ENCODE measurements at regions not wholly inside any gene's neighbourhood (a gene's known extent, or its start where the extent isn't known, plus 50 kb on each side); places are given as distances from the start of the nearest gene placed in this dataset.

DNA sequence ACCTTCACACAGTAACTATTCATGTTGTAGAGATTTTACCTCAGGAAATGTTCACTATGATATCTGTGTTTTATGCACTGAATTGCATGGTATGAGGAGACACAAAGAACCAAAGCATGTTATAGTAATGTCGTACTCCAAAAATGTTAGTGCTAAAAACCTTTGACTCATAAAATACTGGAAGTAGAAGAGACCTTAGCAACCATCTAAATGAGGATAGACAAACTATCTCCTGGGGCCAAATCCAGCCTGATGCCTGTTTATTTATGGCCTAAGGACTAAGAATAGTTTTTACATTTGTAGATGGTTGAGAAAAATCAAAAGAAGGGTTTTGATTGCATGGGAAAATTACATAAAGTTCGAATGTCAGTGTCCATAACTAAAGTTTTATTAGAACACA is 535.1 kb downstream of the INHBA start:
- H3K9me3 ChIP-seq = no peaks in the 10 kb centered on the region
- DNase-seq (no peak), ATAC-seq (no peak)
- H3K27ac ChIP-seq = no peak overlapping the region
- H3K27me3 ChIP-seq = no peaks in the 10 kb centered on the region
- 30% methylated on average over 2 of the region's 2 CpGs for WGBS (ENCODE audit: insufficient coverage, low coverage, low lambda C conversion rate, missing lambda C conversion rate)
- no peaks in the 10 kb centered on the region for H3K36me3 ChIP-seq
- no peak overlapping the region for H3K4me3 ChIP-seq
- intact Hi-C loops (cut with DNase I) = no loop called here
- H3K4me1 ChIP-seq = no peaks in the 10 kb centered on the region
- TF ChIP-seq, protein P1, sequence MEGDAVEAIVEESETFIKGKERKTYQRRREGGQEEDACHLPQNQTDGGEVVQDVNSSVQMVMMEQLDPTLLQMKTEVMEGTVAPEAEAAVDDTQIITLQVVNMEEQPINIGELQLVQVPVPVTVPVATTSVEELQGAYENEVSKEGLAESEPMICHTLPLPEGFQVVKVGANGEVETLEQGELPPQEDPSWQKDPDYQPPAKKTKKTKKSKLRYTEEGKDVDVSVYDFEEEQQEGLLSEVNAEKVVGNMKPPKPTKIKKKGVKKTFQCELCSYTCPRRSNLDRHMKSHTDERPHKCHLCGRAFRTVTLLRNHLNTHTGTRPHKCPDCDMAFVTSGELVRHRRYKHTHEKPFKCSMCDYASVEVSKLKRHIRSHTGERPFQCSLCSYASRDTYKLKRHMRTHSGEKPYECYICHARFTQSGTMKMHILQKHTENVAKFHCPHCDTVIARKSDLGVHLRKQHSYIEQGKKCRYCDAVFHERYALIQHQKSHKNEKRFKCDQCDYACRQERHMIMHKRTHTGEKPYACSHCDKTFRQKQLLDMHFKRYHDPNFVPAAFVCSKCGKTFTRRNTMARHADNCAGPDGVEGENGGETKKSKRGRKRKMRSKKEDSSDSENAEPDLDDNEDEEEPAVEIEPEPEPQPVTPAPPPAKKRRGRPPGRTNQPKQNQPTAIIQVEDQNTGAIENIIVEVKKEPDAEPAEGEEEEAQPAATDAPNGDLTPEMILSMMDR (IDR thresholded peaks at IDR 0.05) = no peak
- TF ChIP-seq POLR2A (IDR thresholded peaks at IDR 0.05) = no peak

DNA sequence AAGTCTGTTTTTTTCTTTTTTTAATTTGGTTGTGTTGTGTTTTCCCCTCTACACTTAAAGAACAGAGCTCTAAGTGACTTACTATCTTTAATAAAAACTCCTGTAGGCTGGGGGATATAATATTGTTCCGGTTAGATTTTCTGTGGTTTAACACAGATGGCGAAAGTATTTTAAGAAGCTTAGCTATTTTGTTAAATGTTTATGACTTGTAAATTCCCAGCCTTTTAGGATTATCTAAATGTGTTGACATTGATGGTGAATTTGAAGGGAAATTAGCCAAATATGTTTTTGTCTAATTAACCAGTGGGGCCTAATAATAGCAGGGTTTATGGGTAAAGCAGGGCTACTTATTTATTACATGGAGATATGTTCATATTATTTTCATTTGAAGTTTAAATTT is 538.5 kb downstream of the INHBA start:
- no peaks in the 10 kb centered on the region for H3K4me1 ChIP-seq
- intact Hi-C loops (cut with DNase I) = no loop called here
- no peaks in the 10 kb centered on the region for H3K9me3 ChIP-seq
- no peaks in the 10 kb centered on the region for H3K27me3 ChIP-seq
- H3K4me3 ChIP-seq = no peak overlapping the region
- no peaks in the 10 kb centered on the region for H3K36me3 ChIP-seq
- DNase-seq = no peak
- TF ChIP-seq, protein P1 (IDR thresholded peaks at IDR 0.05) = no peak
- no peak for TF ChIP-seq POLR2A (IDR thresholded peaks at IDR 0.05)
- ATAC-seq = no peak
- WGBS (ENCODE audit: insufficient coverage, low coverage, low lambda C conversion rate, missing lambda C conversion rate) = 31% methylated on average over 2 of the region's 2 CpGs
- H3K27ac ChIP-seq = no peak overlapping the region

DNA sequence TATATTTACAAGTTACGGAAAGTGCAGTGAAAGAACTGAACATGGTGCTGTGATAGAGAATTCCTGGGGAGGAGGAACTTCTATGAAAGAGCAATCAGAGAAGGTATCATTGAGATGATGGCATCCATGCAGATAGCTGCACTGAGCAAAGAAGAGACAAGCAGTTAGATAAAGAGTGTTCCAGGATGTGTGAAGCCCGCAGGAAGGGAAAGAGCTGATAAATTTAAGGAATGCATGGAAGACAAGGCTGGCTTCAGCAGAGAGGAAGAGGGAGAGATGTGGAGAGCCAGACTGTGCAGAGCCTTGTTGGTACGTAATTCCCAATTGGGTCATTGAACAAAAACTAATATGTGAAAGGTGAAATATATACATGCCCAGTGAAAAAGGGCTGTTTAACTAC is 538.9 kb downstream of the INHBA start:
- no peak for ATAC-seq
- 63% methylated on average over 3 of the region's 3 CpGs for WGBS (ENCODE audit: insufficient coverage, low coverage, low lambda C conversion rate, missing lambda C conversion rate)
- Histone ChIP-seq H3K27me3 (no peaks in the 10 kb centered on the region), H3K36me3 (no peaks in the 10 kb centered on the region), H3K4me1 (no peaks in the 10 kb centered on the region), H3K4me3 (no peak overlapping the region), H3K27ac (no peak overlapping the region), H3K9me3 (no peaks in the 10 kb centered on the region)
- intact Hi-C loops (cut with DNase I) = no loop called here
- DNase-seq = no peak
- no peak for TF ChIP-seq POLR2A (IDR thresholded peaks at IDR 0.05)
- TF ChIP-seq, protein P1 (IDR thresholded peaks at IDR 0.05) = no peak

DNA sequence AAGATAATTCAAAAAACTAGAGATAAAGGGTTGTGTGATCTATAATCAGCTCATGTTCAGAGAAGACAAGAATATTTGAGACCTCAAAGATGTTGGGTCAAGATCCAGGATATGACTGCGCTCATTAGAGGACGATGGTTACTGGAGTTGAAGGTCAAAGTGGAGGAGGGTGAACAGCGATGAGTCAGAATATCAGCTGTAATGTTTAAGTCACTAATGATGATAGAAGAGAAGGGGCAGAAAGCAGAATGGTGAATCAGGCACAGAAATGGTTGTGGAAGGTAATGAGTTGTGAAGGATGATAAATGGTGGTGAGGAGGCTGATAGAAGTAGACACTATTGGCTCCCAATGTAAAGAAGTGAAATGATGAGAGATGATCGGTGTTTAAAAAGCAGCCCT is 540.3 kb downstream of the INHBA start:
- intact Hi-C loops (cut with DNase I) = no loop called here
- Histone ChIP-seq H3K27ac (no peak overlapping the region), H3K4me3 (no peak overlapping the region), H3K9me3 (no peaks in the 10 kb centered on the region), H3K36me3 (no peaks in the 10 kb centered on the region), H3K4me1 (no peaks in the 10 kb centered on the region), H3K27me3 (no peaks in the 10 kb centered on the region)
- ATAC-seq (no peak), DNase-seq (no peak)
- WGBS (ENCODE audit: insufficient coverage, low coverage, low lambda C conversion rate, missing lambda C conversion rate) = 85% methylated on average over 4 of the region's 4 CpGs
- no peak for TF ChIP-seq POLR2A (IDR thresholded peaks at IDR 0.05)
- TF ChIP-seq, protein P1 (IDR thresholded peaks at IDR 0.05) = no peak

DNA sequence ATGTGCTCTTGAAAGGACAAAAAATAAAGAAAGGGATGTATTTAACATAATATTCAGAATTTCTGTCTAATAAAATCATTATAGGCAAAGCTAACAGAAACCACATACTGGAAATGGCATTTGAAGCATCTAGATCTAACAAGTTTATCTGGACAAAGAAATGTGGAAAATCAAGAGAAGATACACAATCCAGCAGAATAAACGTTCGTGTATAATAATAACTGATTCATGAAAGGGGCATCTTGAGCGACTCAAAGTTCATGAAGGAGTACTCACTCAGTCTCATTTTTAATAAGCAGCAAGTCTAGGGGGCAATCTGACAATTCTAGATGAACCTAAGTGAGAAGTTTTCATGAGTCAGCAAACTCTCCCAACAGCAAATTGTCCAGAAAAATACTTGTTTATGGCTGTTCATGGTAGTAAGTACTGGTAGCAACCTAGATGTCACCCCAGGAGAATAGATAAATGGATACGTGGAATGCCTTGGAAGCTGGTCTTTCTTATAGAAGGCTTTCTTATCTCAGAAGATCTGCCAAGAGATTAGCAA is 541.8 kb downstream of the INHBA start:
- WGBS (ENCODE audit: insufficient coverage, low coverage, low lambda C conversion rate, missing lambda C conversion rate) = 79% methylated on average over 3 of the region's 4 CpGs
- H3K36me3 ChIP-seq = no peaks in the 10 kb centered on the region
- ATAC-seq (no peak), DNase-seq (no peak)
- no peaks in the 10 kb centered on the region for H3K4me1 ChIP-seq
- TF ChIP-seq, protein P1 (IDR thresholded peaks at IDR 0.05) = no peak
- no peak for TF ChIP-seq POLR2A (IDR thresholded peaks at IDR 0.05)
- H3K27me3 ChIP-seq = no peaks in the 10 kb centered on the region
- no peak overlapping the region for H3K4me3 ChIP-seq
- no peak overlapping the region for H3K27ac ChIP-seq
- no peaks in the 10 kb centered on the region for H3K9me3 ChIP-seq
- intact Hi-C loops (cut with DNase I) = no loop called here

All from right lobe of liver (tissue), 6 donors.